GM12878 (cell line): ENCODE measurements at regions not wholly inside any gene's neighbourhood (a gene's known extent, or its start where the extent isn't known, plus 50 kb on each side); places are given as distances from the start of the nearest gene placed in this dataset.

Experiments used
- ATAC-seq: fragments of 200-7000 bp; cut with Tn5 transposase; 3 replicates; pipeline ENCODE4 v1.9.1; 2020; ENCODE audit warnings: mild to moderate bottlenecking, moderate library complexity
- BruUV-seq: library from RNA; stranded (reverse); fragments of 400-500 nt; replicated peaks from 2 replicates; lab custom pipeline; 2021; lab: Mats Ljungman, UMichigan
- CTCF ChIA-PET: fragments of 300-600 bp; sonication (Branson Sonifier 250); formaldehyde crosslinking; extraction: SDS; loops from one replicate; lab custom pipeline; 2021; ENCODE audit warnings: inconsistent platforms; lab: Yijun Ruan, JAX
- POLR2A ChIA-PET: fragments of 350-600 bp; formaldehyde crosslinking; extraction: SDS; loops from one replicate; lab custom pipeline; 2021; ENCODE audit warnings: inconsistent platforms; lab: Charles Lee
- RAD21 ChIA-PET: fragments of 300-600 bp; sonication (Branson Sonifier 250); formaldehyde crosslinking; loops from one replicate; lab custom pipeline; 2023; ENCODE audit warnings: antibody characterized with exemption; ENCODE audit not compliant: unreplicated experiment; lab: Charles Lee
- SMC1A ChIA-PET: fragments of 300-600 bp; sonication (Branson Sonifier 250); formaldehyde crosslinking; loops from one replicate; lab custom pipeline; 2023; ENCODE audit not compliant: unreplicated experiment, uncharacterized antibody; lab: Charles Lee
- DNase-seq: peaks from one replicate; pipeline ENCODE4 v3.0.0-alpha.2; 2011; ENCODE audit warnings: low read depth, low spot score
- FAIRE-seq: peaks from 3 replicates; lab custom pipeline; 2011; peaks lifted over from hg19 to GRCh38; lab: Jason Lieb, UNC
- H2AFZ ChIP-seq: 2 replicates; pipeline ENCODE4 v1.6.0; 2011; ENCODE audit warnings: low read depth, low read length, control low read depth; ENCODE audit not compliant: control insufficient read depth
- H3K27ac ChIP-seq: 2 replicates; pipeline ENCODE4 v1.5.1; 2011; ENCODE audit warnings: control low read depth; ENCODE audit not compliant: control insufficient read depth, insufficient read depth
- H3K27me3 ChIP-seq, 2 experiments: replicated peaks in 1 of 2; 2 replicates each; pipeline versions ENCODE4 v1.6.0 to v1.6.1; 2011; ENCODE audit warnings: low read length in 1 of 2; ENCODE audit not compliant: control insufficient read depth in 2 of 2, insufficient read depth in 2 of 2
- H3K36me3 ChIP-seq, 2 experiments: 2 replicates each; pipeline ENCODE4 v1.5.1; 2011; ENCODE audit warnings: low read length in 1 of 2; ENCODE audit not compliant: control insufficient read depth in 2 of 2, insufficient read depth in 2 of 2
- H3K4me1 ChIP-seq: 2 replicates; pipeline ENCODE4 v1.6.1; 2011; ENCODE audit warnings: mild to moderate bottlenecking, low read length, moderate library complexity, mixed read lengths; ENCODE audit not compliant: control insufficient read depth, insufficient read depth
- H3K4me2 ChIP-seq: 2 replicates; pipeline ENCODE4 v1.6.0; 2011; ENCODE audit warnings: control low read depth; ENCODE audit not compliant: control insufficient read depth, insufficient read depth
- H3K4me3 ChIP-seq: fragments of 200-600 bp; sonication (generic); 2 replicates; pipeline ENCODE4 v1.5.1; 2016
- H3K79me2 ChIP-seq: 2 replicates; pipeline ENCODE4 v1.6.0; 2011; ENCODE audit warnings: low read length; ENCODE audit not compliant: control insufficient read depth, insufficient read depth
- H3K9ac ChIP-seq: 2 replicates; pipeline ENCODE4 v1.8.0; 2011; ENCODE audit warnings: low read length, control low read depth, mixed read lengths; ENCODE audit not compliant: control insufficient read depth, insufficient read depth
- H3K9me3 ChIP-seq: replicated peaks from 3 replicates; pipeline ENCODE4 v1.5.1; 2011; ENCODE audit warnings: mild to moderate bottlenecking, low read length; ENCODE audit not compliant: control insufficient read depth, insufficient read depth
- H4K20me1 ChIP-seq: 2 replicates; pipeline ENCODE4 v1.6.0; 2011; ENCODE audit not compliant: control insufficient read depth, insufficient read depth
- ATF7 ChIP-seq: fragments of 450-650 bp; IDR thresholded peaks from 2 replicates; pipeline ENCODE4 v1.6.1; 2016; ENCODE audit warnings: low read depth, mild to moderate bottlenecking
- BMI1 ChIP-seq: fragments of 450-650 bp; IDR thresholded peaks from 2 replicates; pipeline ENCODE4 v1.6.1; 2016; ENCODE audit warnings: mild to moderate bottlenecking, moderate library complexity, borderline replicate concordance
- BRCA1 ChIP-seq: IDR thresholded peaks from 2 replicates; pipeline ENCODE4 v1.6.1; 2011; ENCODE audit warnings: low read depth, low read length, improper control_type of control experiment
- CBX3 ChIP-seq: fragments of 200-600 bp; sonication (generic); IDR thresholded peaks from 2 replicates; pipeline ENCODE4 v1.6.1; 2016; ENCODE audit warnings: low read depth, borderline replicate concordance
- CBX5 ChIP-seq: sonication (generic); IDR thresholded peaks from 2 replicates; pipeline ENCODE4 v1.6.1; 2016; ENCODE audit warnings: low read depth, moderate library complexity, mild to moderate bottlenecking, inconsistent platforms
- HDGF ChIP-seq: fragments of 450-650 bp; IDR thresholded peaks from 2 replicates; pipeline ENCODE4 v1.6.1; 2016; ENCODE audit warnings: antibody characterized with exemption
- HSF1 ChIP-seq: fragments of 150-350 bp; IDR thresholded peaks from 2 replicates; pipeline ENCODE4 v1.6.1; 2014; ENCODE audit warnings: mild to moderate bottlenecking, low read depth, low read length
- MAX ChIP-seq: IDR thresholded peaks from 2 replicates; pipeline ENCODE4 v1.6.1; 2012; ENCODE audit warnings: low read depth, low read length, improper control_type of control experiment
- MLLT1 ChIP-seq: fragments of 450-650 bp; IDR thresholded peaks from 2 replicates; pipeline ENCODE4 v1.6.1; 2016; ENCODE audit warnings: mild to moderate bottlenecking
- RELA ChIP-seq: fragments of 450-650 bp; IDR thresholded peaks from 2 replicates; pipeline ENCODE4 v1.8.0; 2014; ENCODE audit warnings: borderline replicate concordance; ENCODE audit not compliant: partially characterized antibody
- SIN3A ChIP-seq: IDR thresholded peaks from 2 replicates; pipeline ENCODE4 v1.6.1; 2012; ENCODE audit warnings: low read depth, low read length, improper control_type of control experiment
- SKIL ChIP-seq: fragments of 450-650 bp; IDR thresholded peaks from 2 replicates; pipeline ENCODE4 v1.6.1; 2017; ENCODE audit warnings: mild to moderate bottlenecking, low read depth, inconsistent platforms; ENCODE audit not compliant: poor library complexity, severe bottlenecking
- SMAD5 ChIP-seq: IDR thresholded peaks from 2 replicates; pipeline ENCODE4 v1.6.1; 2016; ENCODE audit warnings: antibody characterized with exemption, low read depth
- SMARCA5 ChIP-seq: fragments of 450-650 bp; IDR thresholded peaks from 2 replicates; pipeline ENCODE4 v1.6.1; 2017; ENCODE audit warnings: mild to moderate bottlenecking
- TARDBP ChIP-seq: IDR thresholded peaks from 2 replicates; pipeline ENCODE4 v1.6.1; 2016; ENCODE audit warnings: borderline replicate concordance
- USF2 ChIP-seq: IDR thresholded peaks from 2 replicates; pipeline ENCODE4 v1.6.1; 2011; ENCODE audit warnings: low read depth, low read length, improper control_type of control experiment, borderline replicate concordance
- ZZZ3 ChIP-seq: IDR thresholded peaks from 2 replicates; pipeline ENCODE4 v1.6.1; 2011; ENCODE audit warnings: low read depth; ENCODE audit not compliant: control insufficient read depth, insufficient read length
- WGBS: methylation state at CpG from one replicate; pipeline ENCODE4 v1.1.6; 2016; ENCODE audit warnings: low lambda C conversion rate; ENCODE audit not compliant: insufficient replicate concordance, insufficient coverage; ENCODE audit errors: missing lambda C conversion rate; 5-methylcytosine and 5-hydroxymethylcytosine counted together
- in situ Hi-C: fragments of 300-500 bp; cut with MboI; formaldehyde crosslinking; loops from 9 replicates; pipeline ENCODE4 v1.14.3; 2018; ENCODE audit warnings: mixed read lengths
- intact Hi-C: fragments of 100-400 bp; cut with micrococcal nuclease; formaldehyde crosslinking; loops from one replicate; pipeline ENCODE4 v1.14.2; 2022; ENCODE audit not compliant: unreplicated experiment

- RAD21 ChIA-PET: no interaction called here
- BruUV-seq: no TSS peak
- WGBS: 74% methylated on average over 17 of the region's 23 CpGs
- no peak for ATAC-seq
- Histone ChIP-seq H3K9me3 (no peaks in the 10 kb centered on the region; the same call in 2 of the 3 replicates), H3K4me2 (no peak overlapping the region), H2AFZ (no peak overlapping the region), H3K9ac (no peak overlapping the region), H3K79me2 (no peaks in the 10 kb centered on the region), H3K4me3 (no peak overlapping the region), H3K27ac (no peak overlapping the region), H3K4me1 (no peaks in the 10 kb centered on the region), H4K20me1 (no peaks in the 10 kb centered on the region), H3K27me3 (no peaks in the 10 kb centered on the region), H3K36me3 (no peaks in the 10 kb centered on the region)
- in situ Hi-C loops (no loop called here), intact Hi-C loops (no loop called here)
- FAIRE-seq: no peak
- POLR2A ChIA-PET: no interaction called here
- CTCF ChIA-PET: no interaction called here
- no peak for DNase-seq
- SMC1A ChIA-PET: no interaction called here
- TF ChIP-seq SIN3A (no peak), CBX3 (no peak), BRCA1 (no peak), HSF1 (no peak), CBX5 (no peak), MLLT1 (no peak), RELA (no peak), HDGF (no peak), BMI1 (no peak), USF2 (no peak), MAX (no peak), TARDBP (no peak), SMAD5 (no peak), SMARCA5 (no peak), ZZZ3 (no peak), ATF7 (no peak), SKIL (no peak)
Observed at GRCh38 chr19:31149441-31149941, 199.7 kb downstream of the TSHZ3 start.
